T47D (cell line): ENCODE measurements at regions not wholly inside any gene's neighbourhood (a gene's known extent, or its start where the extent isn't known, plus 50 kb on each side); places are given as distances from the start of the nearest gene placed in this dataset.
"Not testable (repeated sequence)": the region's sequence is repeated elsewhere in the genome, so short reads cannot be mapped to it uniquely, and the experiment has no call there.

ENCODE experiments used
- DNase-seq, 2 experiments: peaks; one replicate each; pipeline versions ENCODE4 v3.0.0 to v3.0.0-alpha.2; 2011 to 2012; ENCODE audit warnings: low read depth in 1 of 2, low spot score in 1 of 2
- JUND ChIP-seq: IDR thresholded peaks from 2 replicates; pipeline ENCODE4 v1.6.1; 2012; ENCODE audit warnings: low read depth
- in situ Hi-C: cut with HindIII; loops from 2 replicates; pipeline ENCODE4 v1.10.0; 2016; ENCODE audit warnings: low sequenced_read_pairs, low pct_unique_long_range_greater_than_20kb

- in situ Hi-C loops = no loop called here
- TF ChIP-seq JUND = no peak
- no peak for DNase-seq
Measured at GRCh38 chr2:17148407-17149145, 369.7 kb downstream of the RAD51AP2 start.

- no peak for TF ChIP-seq JUND
- in situ Hi-C loops = no loop called here
- no peak for DNase-seq
Measured at GRCh38 chr2:17146358-17146757, 371.9 kb downstream of the RAD51AP2 start.

- in situ Hi-C loops = no loop called here
- no peak for TF ChIP-seq JUND
- no peak for DNase-seq
Measured at GRCh38 chr2:17136877-17137276, 381.4 kb downstream of the RAD51AP2 start.

GRCh38 chr2:17136231-17136630, 382.0 kb downstream of the RAD51AP2 start:
- DNase-seq = no peak
- in situ Hi-C loops = no loop called here
- no peak for TF ChIP-seq JUND

GRCh38 chr2:17135619-17136018, 382.6 kb downstream of the RAD51AP2 start:
- in situ Hi-C loops = no loop called here
- no peak for TF ChIP-seq JUND
- no peak for DNase-seq

GRCh38 chr2:17133052-17133671, 385.1 kb downstream of the RAD51AP2 start:
- no peak for DNase-seq
- in situ Hi-C loops = no loop called here
- no peak for TF ChIP-seq JUND

GRCh38 chr2:17130627-17131026, 387.6 kb downstream of the RAD51AP2 start:
- in situ Hi-C loops, DNase-seq: not testable (repeated sequence)

GRCh38 chr2:17125989-17126620, 392.1 kb downstream of the RAD51AP2 start:
- in situ Hi-C loops = no loop called here
- DNase-seq = no peak
- no peak for TF ChIP-seq JUND

- in situ Hi-C loops = no loop called here
- DNase-seq = no peak
- no peak for TF ChIP-seq JUND
Measured at GRCh38 chr2:17124575-17125318, 393.5 kb downstream of the RAD51AP2 start.

- no peak for TF ChIP-seq JUND
- in situ Hi-C loops = no loop called here
- no peak for DNase-seq
Measured at GRCh38 chr2:17122887-17123501, 395.2 kb downstream of the RAD51AP2 start.

- TF ChIP-seq JUND = no peak
- in situ Hi-C loops = no loop called here
- DNase-seq = no peak
Measured at GRCh38 chr2:17115466-17115865, 402.8 kb downstream of the RAD51AP2 start.

GRCh38 chr2:17115042-17115441, 403.2 kb downstream of the RAD51AP2 start:
- in situ Hi-C loops = no loop called here
- no peak for DNase-seq
- no peak for TF ChIP-seq JUND

GRCh38 chr2:17107871-17108270, 410.4 kb downstream of the RAD51AP2 start:
- in situ Hi-C loops = no loop called here
- DNase-seq = no peak
- no peak for TF ChIP-seq JUND
